ENCODE measurements at regions not wholly inside any gene's neighbourhood (a gene's known extent, or its start where the extent isn't known, plus 50 kb on each side); places are given as distances from the start of the nearest gene placed in this dataset.

GRCh38 chr22:27372969-27373670 is 428.4 kb downstream of the MN1 start (continued):
- TF ChIP-seq HDAC2 (IDR thresholded peaks at IDR 0.05; ENCODE audit: borderline replicate concordance in 1 of 2, low read depth in 2 of 2, low read length in 2 of 2) = no peak
- TF ChIP-seq ZNF274 (IDR thresholded peaks at IDR 0.05; ENCODE audit: borderline replicate concordance, extremely low read depth, low read length) = no peak
- TF ChIP-seq EZH2 (IDR thresholded peaks at IDR 0.05; ENCODE audit: low read depth, low read length, severe bottlenecking) = no peak
- no peak for TF ChIP-seq TAF7 (optimal IDR thresholded peaks at IDR 0.05; ENCODE audit: borderline replicate concordance, low read depth, low read length)
- no peak for TF ChIP-seq POLR2A (IDR thresholded peaks at IDR 0.05; ENCODE audit: control extremely low read depth in 1 of 2, low read depth in 2 of 2, low read length in 2 of 2)
- no peak for TF ChIP-seq BRCA1 (IDR thresholded peaks at IDR 0.05; ENCODE audit: low read depth, low read length)
- TF ChIP-seq EGR1 (IDR thresholded peaks at IDR 0.05; ENCODE audit: borderline replicate concordance, low read depth, low read length) = no peak
- TF ChIP-seq FOSL1 (IDR thresholded peaks at IDR 0.05; ENCODE audit: insufficient read depth, low read depth, low read length) = no peak
- TF ChIP-seq ASH2L (IDR thresholded peaks at IDR 0.05; ENCODE audit: low read length) = peak; percentile 41
- TF ChIP-seq NANOG (IDR thresholded peaks at IDR 0.05; ENCODE audit: insufficient read depth, low read depth, low read length, poor library complexity, severe bottlenecking) = peak; percentile 29
- TF ChIP-seq E2F6 (IDR thresholded peaks at IDR 0.05) = no peak
- TF ChIP-seq KDM1A (IDR thresholded peaks at IDR 0.05; ENCODE audit: borderline replicate concordance, low read length) = no peak
- TF ChIP-seq RXRA (IDR thresholded peaks at IDR 0.05; ENCODE audit: insufficient read depth, low read depth, low read length) = no peak
- TF ChIP-seq JUND (IDR thresholded peaks at IDR 0.05; ENCODE audit: low read length) = no peak
- no peak for TF ChIP-seq SUZ12 (IDR thresholded peaks at IDR 0.05; ENCODE audit: low read length)
- peak; percentile 87 for TF ChIP-seq YY1 (IDR thresholded peaks at IDR 0.05; ENCODE audit: low read depth, low read length)
- TF ChIP-seq HDAC6 (IDR thresholded peaks at IDR 0.05; ENCODE audit: low read depth, low read length) = no peak
- TF ChIP-seq SRF (IDR thresholded peaks at IDR 0.05; ENCODE audit: low read depth, low read length) = no peak
- TF ChIP-seq SAP30 (IDR thresholded peaks at IDR 0.05; ENCODE audit: insufficient read depth, insufficient replicate concordance, low read length) = no peak
- TF ChIP-seq CHD2 (IDR thresholded peaks at IDR 0.05; ENCODE audit: low read length) = peak; percentile 50; the same call in 1 of the 2 replicates
- no peak for TF ChIP-seq GTF2F1 (IDR thresholded peaks at IDR 0.05; ENCODE audit: borderline replicate concordance, low read depth, low read length)
- no peak for TF ChIP-seq ATF3 (IDR thresholded peaks at IDR 0.05; ENCODE audit: insufficient read depth, low read depth, low read length)
- no peak for TF ChIP-seq SP2 (IDR thresholded peaks at IDR 0.05; ENCODE audit: low read length)

All from H1 (cell line).